ENCODE measurements at regions not wholly inside any gene's neighbourhood (a gene's known extent, or its start where the extent isn't known, plus 50 kb on each side); places are given as distances from the start of the nearest gene placed in this dataset.

GRCh38 chr10:111967116-111967515, 216.4 kb downstream of the GPAM start:
- TF ChIP-seq, protein P1, sequence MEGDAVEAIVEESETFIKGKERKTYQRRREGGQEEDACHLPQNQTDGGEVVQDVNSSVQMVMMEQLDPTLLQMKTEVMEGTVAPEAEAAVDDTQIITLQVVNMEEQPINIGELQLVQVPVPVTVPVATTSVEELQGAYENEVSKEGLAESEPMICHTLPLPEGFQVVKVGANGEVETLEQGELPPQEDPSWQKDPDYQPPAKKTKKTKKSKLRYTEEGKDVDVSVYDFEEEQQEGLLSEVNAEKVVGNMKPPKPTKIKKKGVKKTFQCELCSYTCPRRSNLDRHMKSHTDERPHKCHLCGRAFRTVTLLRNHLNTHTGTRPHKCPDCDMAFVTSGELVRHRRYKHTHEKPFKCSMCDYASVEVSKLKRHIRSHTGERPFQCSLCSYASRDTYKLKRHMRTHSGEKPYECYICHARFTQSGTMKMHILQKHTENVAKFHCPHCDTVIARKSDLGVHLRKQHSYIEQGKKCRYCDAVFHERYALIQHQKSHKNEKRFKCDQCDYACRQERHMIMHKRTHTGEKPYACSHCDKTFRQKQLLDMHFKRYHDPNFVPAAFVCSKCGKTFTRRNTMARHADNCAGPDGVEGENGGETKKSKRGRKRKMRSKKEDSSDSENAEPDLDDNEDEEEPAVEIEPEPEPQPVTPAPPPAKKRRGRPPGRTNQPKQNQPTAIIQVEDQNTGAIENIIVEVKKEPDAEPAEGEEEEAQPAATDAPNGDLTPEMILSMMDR (conservative IDR thresholded peaks at IDR 0.05): no peak
- no peak for TF ChIP-seq EZH2 (IDR thresholded peaks at IDR 0.05; ENCODE audit: low read depth)
